Ammon's horn (tissue), 1 donor: ENCODE measurements at regions not wholly inside any gene's neighbourhood (a gene's known extent, or its start where the extent isn't known, plus 50 kb on each side); places are given as distances from the start of the nearest gene placed in this dataset.
A peak's percentile ranks its signal among the peaks of the same experiment; 100 is the strongest.

Source experiments
- DNase-seq: peaks from one replicate; pipeline ENCODE4 v3.0.0-alpha.2; 2016; ENCODE audit warnings: low spot score

- DNase-seq, result no peak
Observed at GRCh38 chr7:34275624-34276023, 370.3 kb downstream of the BMPER start.

GRCh38 chr7:34277016-34277802, 371.9 kb downstream of the BMPER start:
- no peak for DNase-seq

- no peak for DNase-seq
Observed at GRCh38 chr7:34277803-34278199, 372.5 kb downstream of the BMPER start.

GRCh38 chr7:34281260-34281659, 375.9 kb downstream of the BMPER start:
- no peak for DNase-seq

GRCh38 chr7:34282271-34282670, 375.7 kb upstream of the NPSR1 start:
- no peak for DNase-seq

- no peak for DNase-seq
Observed at GRCh38 chr7:34296663-34297062, 361.4 kb upstream of the NPSR1 start.

GRCh38 chr7:34298492-34299013, 359.5 kb upstream of the NPSR1 start:
- no peak for DNase-seq

GRCh38 chr7:34299066-34299465, 359.0 kb upstream of the NPSR1 start:
- no peak for DNase-seq

- no peak for DNase-seq
Observed at GRCh38 chr7:34307540-34307939, 350.5 kb upstream of the NPSR1 start.

- DNase-seq, result no peak
Observed at GRCh38 chr7:34308595-34308994, 349.4 kb upstream of the NPSR1 start.

- peak; percentile 25 for DNase-seq
Observed at GRCh38 chr7:34309116-34309515, 348.9 kb upstream of the NPSR1 start.

- no peak for DNase-seq
Observed at GRCh38 chr7:34309584-34309983, 348.4 kb upstream of the NPSR1 start.

GRCh38 chr7:34311591-34311990, 346.4 kb upstream of the NPSR1 start:
- no peak for DNase-seq

- no peak for DNase-seq
Observed at GRCh38 chr7:34312624-34313023, 345.4 kb upstream of the NPSR1 start.

GRCh38 chr7:34313289-34313688, 344.7 kb upstream of the NPSR1 start:
- DNase-seq, result no peak

- no peak for DNase-seq
Observed at GRCh38 chr7:34315032-34315431, 343.0 kb upstream of the NPSR1 start.

- DNase-seq, result no peak
Observed at GRCh38 chr7:34317039-34317438, 341.0 kb upstream of the NPSR1 start.

- no peak for DNase-seq
Observed at GRCh38 chr7:34320412-34320811, 337.6 kb upstream of the NPSR1 start.

- DNase-seq, result peak; percentile 79
Observed at GRCh38 chr7:34320926-34321661, 336.9 kb upstream of the NPSR1 start.

GRCh38 chr7:34322841-34323240, 335.2 kb upstream of the NPSR1 start:
- DNase-seq, result no peak

GRCh38 chr7:34327681-34328080, 330.3 kb upstream of the NPSR1 start:
- DNase-seq, result no peak

GRCh38 chr7:34330308-34330707, 327.7 kb upstream of the NPSR1 start:
- no peak for DNase-seq

GRCh38 chr7:34331102-34331501, 326.9 kb upstream of the NPSR1 start:
- DNase-seq, result no peak
